ENCODE measurements at regions not wholly inside any gene's neighbourhood (a gene's known extent, or its start where the extent isn't known, plus 50 kb on each side); places are given as distances from the start of the nearest gene placed in this dataset.

GRCh38 chr1:198472997-198473396 lies 67.5 kb downstream of the ATP6V1G3 start:
- no peak for DNase-seq (ENCODE audit: low read depth)
- H3K4me3 ChIP-seq (ENCODE audit: low read depth, low read length), result no peak overlapping the region
- no peak for TF ChIP-seq CTCF (IDR thresholded peaks at IDR 0.05; ENCODE audit: insufficient read depth, low read length)

- DNase-seq (ENCODE audit: low read depth), result no peak
- TF ChIP-seq CTCF (IDR thresholded peaks at IDR 0.05; ENCODE audit: insufficient read depth, low read length), result no peak
- H3K4me3 ChIP-seq (ENCODE audit: low read depth, low read length), result no peak overlapping the region
These were observed 68.4 kb downstream of the ATP6V1G3 start for GRCh38 chr1:198472119-198472518.

- H3K4me3 ChIP-seq (ENCODE audit: low read depth, low read length), result no peak overlapping the region
- TF ChIP-seq CTCF (IDR thresholded peaks at IDR 0.05; ENCODE audit: insufficient read depth, low read length), result no peak
- no peak for DNase-seq (ENCODE audit: low read depth)
These were observed 72.6 kb downstream of the ATP6V1G3 start for GRCh38 chr1:198467907-198468306.

DNA sequence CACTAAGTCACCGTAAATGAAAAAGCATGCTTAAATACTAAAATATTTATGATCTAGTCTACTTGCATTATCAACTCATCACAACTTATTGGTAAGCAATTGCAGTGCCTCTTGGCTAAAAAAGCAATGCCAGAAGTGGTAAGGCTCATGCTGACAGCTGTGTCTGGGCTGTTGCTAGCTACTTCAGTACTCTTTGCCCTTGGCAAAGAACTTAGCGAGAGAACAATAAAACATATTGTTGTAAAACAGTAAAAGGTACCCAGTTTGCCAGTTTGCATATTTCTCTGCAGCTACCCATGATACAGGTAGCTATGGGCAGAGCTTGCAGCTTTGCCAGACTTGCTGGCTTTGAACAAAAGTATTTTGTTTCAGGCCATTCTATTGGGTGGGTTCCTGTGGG lies 73.1 kb downstream of the ATP6V1G3 start:
- DNase-seq (ENCODE audit: low read depth), result no peak
- TF ChIP-seq CTCF (IDR thresholded peaks at IDR 0.05; ENCODE audit: insufficient read depth, low read length), result no peak
- no peak overlapping the region for H3K4me3 ChIP-seq (ENCODE audit: low read depth, low read length)

DNA sequence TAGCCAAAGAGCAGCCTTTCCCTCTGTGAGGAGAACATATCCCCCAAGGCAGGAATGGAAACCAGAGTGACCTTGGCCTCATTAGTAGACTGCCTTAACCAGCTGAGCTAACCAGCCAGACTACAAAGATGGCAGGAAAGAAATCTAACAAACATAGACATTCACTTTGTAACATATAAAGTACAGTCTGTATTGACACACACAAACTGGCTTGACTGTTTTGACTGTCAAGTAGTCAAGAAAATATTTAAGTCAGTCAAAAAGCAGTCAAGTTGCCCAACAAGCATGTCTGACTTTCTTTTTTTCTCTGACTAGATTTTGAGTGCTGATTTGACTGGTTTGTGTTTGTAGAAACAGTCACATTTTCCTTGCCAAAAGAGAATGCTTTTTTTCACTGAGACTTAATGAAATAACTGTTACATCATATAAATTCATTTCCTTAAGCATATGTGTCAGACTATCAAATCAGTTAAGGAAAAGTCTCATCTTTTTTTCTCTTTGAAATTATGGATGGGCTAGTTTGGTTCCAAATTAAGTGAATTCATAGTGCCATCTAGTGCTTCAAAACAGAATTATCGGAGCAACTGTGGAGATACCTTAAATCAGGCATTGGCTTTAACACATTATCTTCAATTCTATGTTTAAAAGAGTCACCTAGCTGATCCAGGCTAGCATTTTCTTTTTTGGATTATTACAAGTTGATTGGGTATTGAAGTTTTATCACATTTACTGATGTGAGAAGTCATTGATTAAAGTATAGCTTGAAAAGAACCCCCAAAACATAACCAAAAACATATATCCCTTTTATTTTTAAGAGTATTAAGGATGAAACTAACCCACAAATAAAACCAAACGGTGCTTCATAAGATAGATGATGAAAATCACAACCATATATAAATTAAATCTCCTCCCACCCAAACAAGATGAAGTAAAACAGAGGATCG lies 75.0 kb downstream of the ATP6V1G3 start:
- TF ChIP-seq CTCF (IDR thresholded peaks at IDR 0.05; ENCODE audit: insufficient read depth, low read length), result peak; percentile 59
- peak; percentile 82 for DNase-seq (ENCODE audit: low read depth)

DNA sequence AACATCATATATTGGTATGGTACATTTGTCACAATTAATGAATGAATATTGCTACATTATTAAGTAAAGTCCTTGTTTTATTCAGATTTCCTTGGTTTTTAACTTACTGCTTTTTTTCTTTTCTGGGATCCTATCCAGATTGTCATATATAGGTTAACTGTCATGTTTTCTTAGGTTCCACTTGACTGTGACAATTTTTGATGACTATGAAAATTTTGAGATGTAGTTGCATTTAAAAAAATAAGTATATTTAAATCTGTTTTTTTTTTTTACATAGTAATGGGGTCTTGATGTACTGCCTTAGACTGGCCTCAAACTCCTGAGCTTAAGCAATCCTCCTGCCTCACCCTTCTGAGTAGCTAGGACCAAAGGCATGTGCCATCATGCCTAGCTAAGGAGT lies 76.8 kb downstream of the ATP6V1G3 start:
- TF ChIP-seq CTCF (IDR thresholded peaks at IDR 0.05; ENCODE audit: insufficient read depth, low read length), result no peak
- no peak for DNase-seq (ENCODE audit: low read depth)
- no peak overlapping the region for H3K4me3 ChIP-seq (ENCODE audit: low read depth, low read length)

More for the DNA sequence above, 75.0 kb downstream of the ATP6V1G3 start:
- no peak overlapping the region for H3K4me3 ChIP-seq (ENCODE audit: low read depth, low read length)
